Stomach (tissue), 8 donors: ENCODE measurements at regions not wholly inside any gene's neighbourhood (a gene's known extent, or its start where the extent isn't known, plus 50 kb on each side); places are given as distances from the start of the nearest gene placed in this dataset.

ENCODE experiments used
- DNase-seq, 2 donors: peaks; one replicate each; pipeline versions ENCODE4 v3.0.0 to v3.0.0-alpha.2; 2013 to 2019
- H3K27ac ChIP-seq, 5 donors: fragments of 200-600 bp in 4 of 5; sonication (generic) in 4 of 5; one replicate each; pipeline ENCODE4 v1.5.1; 2013 to 2019; ENCODE audit warnings: mild to moderate bottlenecking in 1 of 5, moderate library complexity in 1 of 5
- H3K27me3 ChIP-seq, 3 donors: fragments of 200-600 bp; sonication (generic); one replicate each; pipeline ENCODE4 v1.5.1; 2017 to 2019; ENCODE audit warnings: mixed run types in 1 of 3
- H3K36me3 ChIP-seq, 4 donors: fragments of 200-600 bp; sonication (generic); 1 replicate in 3 of 4; 2 replicates in 1 of 4; pipeline ENCODE4 v1.5.1; 2016 to 2019
- H3K4me1 ChIP-seq, 4 donors: fragments of 200-600 bp; sonication (generic); one replicate each; pipeline ENCODE4 v1.5.1; 2016 to 2019
- H3K4me3 ChIP-seq, 4 donors: fragments of 200-600 bp; sonication (generic) in 3 of 4; one replicate each; pipeline ENCODE4 v1.5.1; 2016 to 2019; ENCODE audit warnings: mild to moderate bottlenecking in 1 of 4
- H3K9me3 ChIP-seq, 4 donors: fragments of 200-600 bp; sonication (generic); one replicate each; pipeline ENCODE4 v1.5.1; 2016 to 2019
- EP300 ChIP-seq: sonication (generic); formaldehyde crosslinking; IDR thresholded peaks from one replicate; pipeline ENCODE4 v1.6.1; 2017; ENCODE audit warnings: antibody characterized with exemption
- POLR2A ChIP-seq, 4 donors: fragments of 450-650 bp; IDR thresholded peaks; one replicate each; pipeline ENCODE4 v1.6.1; 2016; ENCODE audit warnings: antibody characterized with exemption in 4 of 4, control low read depth in 2 of 4, mild to moderate bottlenecking in 1 of 4, moderate library complexity in 1 of 4
- POLR2AphosphoS5 ChIP-seq, 3 donors: sonication (generic); formaldehyde crosslinking; IDR thresholded peaks; one replicate each; pipeline ENCODE4 v1.6.1; 2016; ENCODE audit warnings: antibody characterized with exemption in 3 of 3
- WGBS, 5 donors: extraction: QIAGEN DNeasy Blood & Tissue Kit in 3 of 5; methylation state at CpG; one replicate each; pipeline versions ENCODE4 v1.1.5 to v1.1.7; 2013 to 2018; 5-methylcytosine and 5-hydroxymethylcytosine counted together
- intact Hi-C: fragments of 100-400 bp; cut with DNase I; formaldehyde crosslinking; loops from one replicate; pipeline ENCODE4 v1.15.1; 2023; ENCODE audit warnings: low total_unique reads
- TF ChIP-seq, protein P1 (sequence below), 7 experiments: fragments of 450-650 bp in 4 of 7; fragments of 200-600 bp in 3 of 7; sonication (generic) in 3 of 7; IDR thresholded peaks; one replicate each; pipeline ENCODE4 v1.5.1; 2016 to 2019; ENCODE audit warnings: antibody characterized with exemption in 7 of 7, control low read depth in 2 of 7, mild to moderate bottlenecking in 1 of 7
- donor health status: healthy with polysubstance abuse.
- donor health status: Bipolar disorder and iron deficiency.
- donor health status: healthy.

DNA sequence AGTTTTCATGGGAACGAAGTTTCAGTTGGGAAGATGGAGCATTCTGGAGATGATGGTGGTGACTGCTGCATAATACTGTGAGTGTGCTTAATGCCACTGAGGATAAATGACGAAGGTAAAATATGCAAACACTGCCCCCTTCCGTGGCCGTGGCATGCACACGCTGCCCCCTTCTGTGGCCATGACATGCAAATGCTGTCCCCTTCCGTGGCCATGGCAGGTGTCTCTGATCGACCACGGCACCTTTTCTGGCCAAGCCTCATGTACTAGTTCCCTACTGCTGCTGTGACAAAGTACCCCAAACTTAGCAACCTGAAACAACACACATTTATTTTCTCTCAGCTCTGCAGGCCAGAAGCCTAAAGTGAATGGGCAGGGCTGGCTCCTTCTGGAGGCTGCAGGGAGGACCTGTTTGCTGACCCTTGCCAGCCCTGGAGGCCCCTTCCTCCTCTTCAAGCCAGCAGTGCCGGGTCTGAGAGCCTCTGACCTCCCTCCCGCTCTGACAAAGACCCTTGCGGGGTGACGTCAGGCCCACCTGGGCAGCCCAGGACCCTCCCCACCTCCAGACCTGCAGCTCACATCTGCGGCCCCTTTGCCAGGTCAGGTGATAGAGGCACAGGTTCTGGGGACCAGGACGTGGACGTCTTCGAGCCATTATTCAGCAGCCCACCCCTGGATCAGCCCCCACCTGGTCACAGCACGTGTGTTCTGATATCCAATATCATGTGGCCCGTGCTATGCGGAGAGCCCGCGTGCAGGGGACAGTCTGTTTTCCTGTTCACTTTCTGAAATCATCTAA is 82.0 kb downstream of the MICALL2 start:
- Histone ChIP-seq H3K27ac (no peak overlapping the region), H3K9me3 (no peaks in the 10 kb centered on the region), H3K4me1 (no peaks in the 10 kb centered on the region), H3K27me3 (peaks cover 0 to 89% (median 25%) of the 10 kb centered on the region in 3 donors), H3K36me3 (no peaks in the 10 kb centered on the region), H3K4me3 (no peak overlapping the region)
- intact Hi-C loops: no loop called here
- WGBS, 5 donors: 64 to 67% (median 65%) methylated on average over 17 to 21 of the region's 21 CpGs
- DNase-seq: no peak
- TF ChIP-seq POLR2AphosphoS5 (IDR thresholded peaks at IDR 0.05): no peak
- no peak for TF ChIP-seq EP300
- TF ChIP-seq, protein P1, sequence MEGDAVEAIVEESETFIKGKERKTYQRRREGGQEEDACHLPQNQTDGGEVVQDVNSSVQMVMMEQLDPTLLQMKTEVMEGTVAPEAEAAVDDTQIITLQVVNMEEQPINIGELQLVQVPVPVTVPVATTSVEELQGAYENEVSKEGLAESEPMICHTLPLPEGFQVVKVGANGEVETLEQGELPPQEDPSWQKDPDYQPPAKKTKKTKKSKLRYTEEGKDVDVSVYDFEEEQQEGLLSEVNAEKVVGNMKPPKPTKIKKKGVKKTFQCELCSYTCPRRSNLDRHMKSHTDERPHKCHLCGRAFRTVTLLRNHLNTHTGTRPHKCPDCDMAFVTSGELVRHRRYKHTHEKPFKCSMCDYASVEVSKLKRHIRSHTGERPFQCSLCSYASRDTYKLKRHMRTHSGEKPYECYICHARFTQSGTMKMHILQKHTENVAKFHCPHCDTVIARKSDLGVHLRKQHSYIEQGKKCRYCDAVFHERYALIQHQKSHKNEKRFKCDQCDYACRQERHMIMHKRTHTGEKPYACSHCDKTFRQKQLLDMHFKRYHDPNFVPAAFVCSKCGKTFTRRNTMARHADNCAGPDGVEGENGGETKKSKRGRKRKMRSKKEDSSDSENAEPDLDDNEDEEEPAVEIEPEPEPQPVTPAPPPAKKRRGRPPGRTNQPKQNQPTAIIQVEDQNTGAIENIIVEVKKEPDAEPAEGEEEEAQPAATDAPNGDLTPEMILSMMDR (IDR thresholded peaks at IDR 0.05): no peak
- TF ChIP-seq POLR2A (IDR thresholded peaks at IDR 0.05): no peak

DNA sequence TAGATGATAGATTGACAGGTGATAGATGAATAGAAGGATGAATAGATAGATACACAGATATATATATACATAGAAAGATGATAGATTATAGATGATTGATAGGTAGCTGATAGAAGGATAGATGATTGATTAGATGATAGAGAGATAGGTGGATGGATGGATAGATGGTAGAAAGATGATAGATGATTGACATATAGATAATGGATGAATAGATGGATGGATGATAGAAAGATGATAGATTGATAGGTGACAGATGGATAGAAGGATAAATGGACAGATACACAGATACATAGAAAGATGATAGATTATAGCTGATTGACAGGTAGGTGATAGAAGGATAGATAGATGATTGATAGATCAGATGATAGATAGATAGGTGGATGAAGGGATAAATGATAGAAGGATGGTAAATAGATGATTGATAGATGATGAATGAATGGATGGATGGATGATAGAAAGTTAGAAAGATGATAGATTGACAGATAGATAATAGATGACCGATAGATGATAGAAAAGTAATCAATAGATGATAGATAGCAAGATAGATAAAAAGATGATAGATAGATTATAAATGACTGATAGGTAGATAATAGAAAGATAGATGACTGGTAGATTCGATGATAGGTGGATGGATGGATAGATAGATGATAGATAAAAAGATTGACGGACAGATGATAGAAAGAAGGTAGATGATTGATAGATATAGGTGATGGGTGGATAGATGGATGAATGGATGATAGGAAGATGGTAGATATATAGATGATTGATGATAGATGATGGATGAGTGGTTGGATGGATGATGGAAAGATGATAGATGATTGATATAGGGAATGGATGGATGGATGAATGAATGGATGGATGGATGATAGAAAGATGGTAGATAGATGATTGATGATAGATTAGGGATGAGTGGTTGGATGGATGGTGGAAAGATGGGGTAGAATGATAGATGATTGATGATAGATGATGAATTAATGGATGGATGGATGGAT is 80.4 kb downstream of the MICALL2 start:
- H3K4me1 ChIP-seq: no peaks in the 10 kb centered on the region
- H3K27ac ChIP-seq: no peak overlapping the region
- H3K4me3 ChIP-seq: no peak overlapping the region
- WGBS, 5 donors: 89 to 96% (median 91%) methylated on average over 3 of the region's 3 CpGs
- no peaks in the 10 kb centered on the region for H3K36me3 ChIP-seq
- intact Hi-C loops: no loop called here
- peaks cover 0 to 5% (median 0%) of the 10 kb centered on the region in 4 donors for H3K9me3 ChIP-seq
- peaks cover 0 to 89% (median 25%) of the 10 kb centered on the region in 3 donors for H3K27me3 ChIP-seq
- TF ChIP-seq, protein P1 (IDR thresholded peaks at IDR 0.05): no peak
- TF ChIP-seq EP300 (no peak), POLR2AphosphoS5 (IDR thresholded peaks at IDR 0.05) (no peak), POLR2A (IDR thresholded peaks at IDR 0.05) (no peak)
- DNase-seq: no peak

DNA sequence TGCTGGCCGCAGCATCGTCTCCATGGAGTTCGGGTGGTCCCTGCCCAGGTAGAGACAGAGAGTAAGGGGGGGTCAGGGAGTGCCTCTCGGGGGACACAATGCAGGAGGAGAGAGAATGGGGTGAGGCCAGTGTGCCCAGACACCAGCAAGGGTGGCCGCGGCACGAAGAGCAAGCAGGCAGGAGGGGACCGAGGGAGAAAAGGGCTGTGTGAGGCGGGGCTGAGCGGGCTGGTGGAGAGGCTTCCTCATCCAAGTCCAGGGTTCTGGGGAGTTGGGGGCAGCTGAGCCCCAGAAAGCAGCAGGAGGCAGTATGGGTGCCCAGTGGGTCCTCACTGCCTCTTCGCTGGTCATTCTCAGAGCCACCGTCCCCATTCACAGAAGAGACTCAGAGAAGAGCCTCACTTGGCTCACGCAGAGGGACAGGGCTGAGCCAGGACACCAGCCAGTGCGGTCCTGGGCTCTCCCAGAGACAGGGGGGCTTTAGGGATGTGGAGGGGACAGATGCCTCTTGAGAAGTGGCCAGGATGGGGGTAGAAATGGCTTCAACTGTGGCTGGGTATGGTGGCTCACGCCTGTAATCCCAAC is 78.9 kb downstream of the MICALL2 start:
- 75 to 84% (median 80%) methylated on average over 15 of the region's 15 CpGs for WGBS, 5 donors
- no peak overlapping the region for H3K27ac ChIP-seq
- no peak for DNase-seq
- no peak overlapping the region for H3K4me3 ChIP-seq
- peaks cover 0 to 89% (median 37%) of the 10 kb centered on the region in 3 donors for H3K27me3 ChIP-seq
- intact Hi-C loops: no loop called here
- no peaks in the 10 kb centered on the region for H3K4me1 ChIP-seq
- no peaks in the 10 kb centered on the region for H3K36me3 ChIP-seq
- H3K9me3 ChIP-seq: peaks cover 0 to 5% (median 0%) of the 10 kb centered on the region in 4 donors
- TF ChIP-seq EP300: no peak
- no peak for TF ChIP-seq POLR2A (IDR thresholded peaks at IDR 0.05)
- TF ChIP-seq, protein P1 (IDR thresholded peaks at IDR 0.05): no peak
- no peak for TF ChIP-seq POLR2AphosphoS5 (IDR thresholded peaks at IDR 0.05)
